ENCODE measurements at regions not wholly inside any gene's neighbourhood (a gene's known extent, or its start where the extent isn't known, plus 50 kb on each side); places are given as distances from the start of the nearest gene placed in this dataset.
"Not testable (repeated sequence)": the region's sequence is repeated elsewhere in the genome, so short reads cannot be mapped to it uniquely, and the experiment has no call there.

DNA sequence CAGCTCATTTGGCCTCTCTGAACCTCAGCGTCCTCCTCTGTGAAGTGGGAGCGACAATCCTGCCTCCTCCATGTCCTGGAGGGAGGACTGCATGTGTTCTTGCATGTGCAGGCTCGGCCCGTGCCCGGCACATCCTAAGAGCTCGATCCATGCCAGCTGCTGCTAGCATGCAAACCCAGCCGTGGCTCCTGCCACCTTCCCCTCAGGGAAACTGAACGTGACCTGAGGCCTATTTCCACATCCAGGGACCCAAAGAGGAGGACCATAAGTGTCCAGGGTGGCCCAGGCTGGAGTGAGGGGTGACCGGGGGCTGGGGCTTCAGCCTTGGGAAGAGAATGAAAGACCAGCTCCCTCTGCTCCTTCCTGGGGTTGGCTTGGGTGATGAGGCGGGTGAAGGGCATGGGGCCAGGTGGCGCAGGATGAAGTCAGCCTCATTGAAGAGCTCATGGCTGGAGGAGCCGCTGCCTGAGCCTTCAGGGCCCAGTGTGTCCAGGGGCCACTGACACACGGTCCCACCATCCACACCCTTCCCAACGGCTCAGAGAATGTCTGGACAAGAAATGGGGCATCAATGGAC lies 115.7 kb upstream of the AKAP13 start:
- not testable (repeated sequence) for DNase-seq (ENCODE audit: low read depth)

DNA sequence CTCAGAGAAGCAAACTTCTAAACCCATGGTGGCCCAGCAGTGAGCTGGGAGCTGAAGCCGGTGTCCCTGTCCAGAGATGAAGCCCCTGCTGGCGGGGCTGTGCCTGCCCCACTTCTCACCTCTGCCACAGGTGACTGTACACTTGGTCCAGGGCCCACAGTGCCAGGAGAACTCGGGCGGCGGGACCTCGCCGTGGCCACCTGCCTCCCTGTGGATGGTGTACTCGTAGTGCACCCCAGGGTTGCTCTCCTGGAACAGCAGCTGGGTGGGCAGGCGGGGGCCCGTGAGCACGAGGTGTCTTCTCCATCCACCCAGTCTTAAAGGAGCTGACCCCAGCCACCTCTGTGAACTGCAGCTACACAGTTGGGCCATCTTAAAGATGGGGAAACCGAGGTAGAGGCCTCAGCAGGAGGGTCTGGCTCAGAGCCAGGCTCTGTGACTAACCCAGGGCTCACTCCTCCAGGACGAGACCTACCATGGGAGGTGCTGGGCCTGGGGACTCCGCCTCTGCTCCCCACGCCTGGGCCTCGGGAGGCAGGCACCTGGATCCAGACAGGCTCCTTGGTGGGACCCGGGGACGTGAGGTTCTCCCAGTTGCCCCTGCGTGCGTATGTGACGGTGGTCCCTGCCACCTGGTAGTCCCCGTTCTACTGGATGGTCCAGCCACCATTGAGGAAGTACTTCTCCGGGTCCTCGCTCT lies 113.1 kb upstream of the AKAP13 start:
- not testable (repeated sequence) for DNase-seq (ENCODE audit: low read depth)

DNA sequence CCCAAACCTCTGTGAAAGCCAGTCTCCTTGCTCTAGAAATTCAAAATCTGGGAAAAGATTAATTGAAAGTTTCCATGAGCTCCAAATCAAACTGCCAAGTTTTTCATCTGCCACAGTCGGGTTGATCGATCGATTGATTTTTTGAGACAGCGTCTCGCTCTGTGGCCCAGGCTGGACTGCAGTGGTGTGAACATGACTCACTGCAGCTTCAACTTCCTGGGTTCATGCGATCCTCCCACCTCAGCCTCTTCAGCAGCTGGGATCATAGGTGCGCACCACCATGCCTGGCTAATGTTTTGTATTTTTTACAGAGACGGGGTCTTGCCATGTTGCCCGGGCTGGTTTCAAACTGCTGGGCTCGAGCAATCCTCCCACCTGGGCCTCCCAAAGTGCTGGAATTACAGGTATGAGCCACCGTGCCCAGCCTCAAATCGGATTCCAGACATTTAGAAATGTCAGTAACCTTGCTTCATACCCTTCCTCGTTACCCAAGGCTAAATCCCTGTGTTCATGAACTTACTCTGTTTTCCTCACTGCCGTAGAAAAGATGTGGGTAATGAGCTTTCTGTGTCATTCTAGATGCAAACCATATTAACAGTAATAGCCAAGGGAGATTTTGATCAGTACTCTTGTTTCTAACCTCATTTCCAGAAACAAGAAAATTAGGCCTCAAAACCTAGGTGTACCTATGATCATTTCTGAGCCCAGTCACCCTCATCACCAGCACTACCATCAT lies 105.9 kb upstream of the AKAP13 start:
- no peak for DNase-seq (ENCODE audit: low read depth)

GRCh38 chr15:85276508-85276907 lies 103.9 kb upstream of the AKAP13 start:
- no peak for DNase-seq (ENCODE audit: low read depth)

- peak; percentile 41 for DNase-seq (ENCODE audit: low read depth)
Measured at GRCh38 chr15:85276921-85277320, 103.5 kb upstream of the AKAP13 start.

DNA sequence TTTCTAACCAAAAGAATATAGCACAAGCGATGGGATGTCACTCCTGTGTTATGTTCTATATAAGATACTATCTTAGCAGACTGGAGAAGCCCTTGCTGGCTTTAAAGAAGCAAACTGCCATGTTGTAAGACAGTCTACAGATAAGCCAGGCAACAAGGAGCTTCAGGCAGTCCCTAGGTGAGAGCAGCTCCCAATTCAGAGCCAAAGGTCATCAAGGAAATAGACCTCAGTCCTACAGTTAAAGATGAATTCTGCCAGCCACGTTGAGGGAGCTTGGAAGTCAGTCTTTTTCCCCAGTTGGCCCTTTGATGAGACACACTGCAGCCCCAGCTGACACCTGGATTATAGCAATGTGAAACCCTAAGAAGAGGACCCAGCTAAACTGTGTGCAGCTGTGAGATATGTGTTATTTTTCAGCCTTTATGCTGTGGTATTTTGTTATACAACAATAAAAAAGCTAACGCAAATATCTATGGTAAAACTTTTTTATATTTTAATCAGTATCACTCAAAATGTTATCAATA lies 102.5 kb upstream of the AKAP13 start:
- DNase-seq (ENCODE audit: low read depth): no peak

- DNase-seq (ENCODE audit: low read depth): no peak
Measured at GRCh38 chr15:85280203-85280602, 100.2 kb upstream of the AKAP13 start.

GRCh38 chr15:85281293-85281882 lies 99.0 kb upstream of the AKAP13 start:
- DNase-seq (ENCODE audit: low read depth): no peak

GRCh38 chr15:85282504-85283115 lies 97.8 kb upstream of the AKAP13 start:
- peak; percentile 67 for DNase-seq (ENCODE audit: low read depth)

GRCh38 chr15:85283815-85284214 lies 96.6 kb upstream of the AKAP13 start:
- DNase-seq (ENCODE audit: low read depth): not testable (repeated sequence)

- DNase-seq (ENCODE audit: low read depth): no peak
Measured at GRCh38 chr15:85284497-85284896, 95.9 kb upstream of the AKAP13 start.

DNA sequence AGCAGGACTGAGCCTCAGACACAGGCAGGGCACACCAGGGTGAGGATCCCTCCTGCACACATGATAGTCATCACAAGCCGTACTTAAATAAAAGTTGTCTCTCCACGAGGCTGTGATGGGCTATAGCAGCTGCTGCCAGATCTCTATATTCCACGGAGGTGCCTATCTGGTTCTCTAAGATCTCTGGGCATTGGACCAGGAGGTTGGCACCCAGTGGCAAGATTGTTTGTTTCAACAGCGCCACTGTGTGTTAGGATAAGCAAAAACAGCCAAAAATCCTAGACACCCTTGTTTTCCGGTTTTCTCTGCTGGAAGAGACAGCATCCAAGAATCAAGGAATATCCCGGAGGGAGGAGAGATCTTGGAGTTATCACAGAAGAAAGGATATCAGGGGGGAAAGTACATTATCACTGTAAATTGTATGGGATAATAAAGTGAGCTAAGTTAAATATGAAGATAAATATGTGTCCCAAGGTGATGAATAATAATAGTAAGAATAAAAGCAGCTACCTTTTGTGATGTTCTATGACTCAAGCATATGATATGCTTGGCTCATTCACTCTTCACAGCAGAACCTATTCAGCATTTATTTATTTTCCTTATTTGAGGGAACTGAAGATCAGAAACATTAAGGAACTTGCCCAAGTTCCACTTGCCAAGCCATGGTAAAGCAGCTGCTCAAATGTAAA lies 90.6 kb upstream of the AKAP13 start:
- peak; percentile 48 for DNase-seq (ENCODE audit: low read depth)

DNA sequence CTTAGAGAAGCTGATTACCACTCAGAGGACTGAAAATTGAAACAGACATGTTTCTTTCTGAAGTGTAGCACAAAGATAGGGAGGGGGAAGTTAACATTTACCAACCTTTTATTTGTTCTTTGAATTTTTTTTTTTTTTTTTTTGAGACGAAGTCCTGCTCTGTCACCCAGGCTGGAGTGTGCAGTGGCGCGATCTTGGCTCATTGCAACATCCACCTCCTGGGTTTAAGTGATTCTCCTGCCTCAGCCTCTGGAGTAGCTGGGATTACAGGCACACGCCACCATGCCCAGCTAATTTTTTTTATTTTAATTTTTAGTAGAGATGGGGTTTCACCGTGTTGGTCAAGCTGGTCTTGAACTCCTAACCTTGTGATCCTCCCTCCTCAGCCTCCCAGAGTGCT lies 87.8 kb upstream of the AKAP13 start:
- DNase-seq (ENCODE audit: low read depth): not testable (repeated sequence)

DNA sequence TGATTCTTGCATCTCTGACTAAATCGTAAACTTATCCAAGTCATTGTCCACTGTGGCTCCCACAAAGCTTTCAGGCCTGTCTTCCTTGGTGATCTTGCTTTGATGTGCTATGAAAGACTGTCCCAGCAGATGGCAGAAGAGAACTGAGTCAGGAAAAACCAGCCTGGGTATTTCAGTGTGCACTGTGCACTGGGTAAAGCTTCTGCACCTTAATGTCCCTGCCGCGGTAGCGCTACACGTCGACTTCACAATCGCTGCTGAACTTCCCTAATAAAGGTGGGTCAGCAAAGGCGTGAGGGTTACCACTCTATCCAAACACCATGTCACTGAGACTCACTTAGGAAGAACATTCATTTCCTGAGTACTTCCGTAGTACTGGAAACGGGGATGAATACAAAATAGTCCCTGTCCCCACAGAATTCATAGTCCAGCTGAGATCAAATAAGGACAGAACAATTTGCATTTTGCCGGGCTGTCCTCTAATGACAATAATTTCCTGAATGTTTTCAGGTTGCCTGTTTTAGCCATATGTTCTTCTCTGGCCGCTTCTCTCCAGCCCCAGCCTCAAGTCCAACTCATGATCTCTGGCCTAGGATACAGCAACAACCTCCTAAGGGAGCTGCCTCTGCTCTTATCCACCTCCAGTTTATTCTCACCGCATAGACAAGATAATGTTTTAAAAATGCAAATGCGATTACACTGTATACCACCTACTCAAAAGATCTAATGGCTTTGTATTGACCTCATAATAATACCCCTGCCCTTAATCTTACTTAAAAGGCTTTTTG lies 83.6 kb upstream of the AKAP13 start:
- DNase-seq (ENCODE audit: low read depth): peak; percentile 72

- no peak for DNase-seq (ENCODE audit: low read depth)
Measured at GRCh38 chr15:85297537-85297936, 82.9 kb upstream of the AKAP13 start.

DNA sequence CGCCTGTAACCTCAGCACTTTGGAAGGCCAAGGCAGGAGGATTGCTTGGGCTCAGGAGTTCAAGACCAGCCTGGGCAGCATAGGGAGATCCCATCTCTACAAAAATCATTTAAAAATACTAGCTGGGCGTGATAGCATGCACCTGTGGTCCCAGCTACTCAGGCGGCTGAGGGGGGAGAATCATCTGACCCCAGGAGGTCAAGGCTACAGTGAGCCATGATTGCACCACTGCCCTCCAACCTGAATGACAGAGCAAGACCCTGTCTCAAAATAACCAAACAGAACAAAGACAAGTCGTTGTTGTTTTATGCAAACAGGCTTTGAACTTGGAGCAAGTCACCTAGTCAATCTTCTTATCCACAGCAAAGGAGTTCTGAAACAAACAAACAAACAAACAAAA lies 82.0 kb upstream of the AKAP13 start:
- DNase-seq (ENCODE audit: low read depth): no peak

DNA sequence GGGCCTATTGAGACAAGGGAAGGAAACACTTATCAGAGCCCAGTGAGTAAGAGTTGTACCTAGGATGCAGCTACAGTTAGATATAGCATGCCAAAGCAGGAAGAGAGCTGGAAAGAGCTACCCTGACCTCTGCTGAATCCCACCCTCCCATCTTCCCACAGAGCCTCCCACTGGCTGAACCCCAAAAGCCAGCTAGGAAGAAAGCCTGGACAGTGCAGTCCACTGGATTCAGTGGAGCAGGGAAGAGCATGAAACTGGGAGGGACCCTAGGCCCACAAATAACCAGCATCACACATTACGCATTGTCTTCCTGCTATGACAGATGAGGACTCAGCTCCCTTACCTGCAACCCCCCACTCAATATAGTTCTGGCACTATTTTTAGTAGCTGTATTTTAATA lies 81.5 kb upstream of the AKAP13 start:
- DNase-seq (ENCODE audit: low read depth): no peak

DNA sequence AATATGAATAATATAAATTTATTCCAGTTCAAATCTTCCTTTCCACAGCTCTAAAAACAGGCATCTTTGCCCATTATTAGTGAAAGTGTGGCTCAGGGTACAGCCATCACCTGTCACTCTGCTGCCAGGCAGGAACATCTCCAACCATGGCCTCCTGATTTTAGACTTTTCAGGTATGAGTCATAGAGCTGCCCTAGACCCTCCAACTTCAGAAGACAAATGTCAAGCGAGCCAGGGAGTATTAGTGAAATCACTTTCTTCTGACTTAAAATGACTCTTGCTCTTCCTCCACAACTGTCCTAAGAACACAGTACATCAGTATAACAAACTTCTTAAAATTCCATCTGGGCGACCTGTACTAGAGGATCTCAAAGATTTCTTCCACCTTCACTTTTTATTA lies 78.1 kb upstream of the AKAP13 start:
- DNase-seq (ENCODE audit: low read depth): no peak

GRCh38 chr15:85305050-85305449 lies 75.4 kb upstream of the AKAP13 start:
- no peak for DNase-seq (ENCODE audit: low read depth)

DNA sequence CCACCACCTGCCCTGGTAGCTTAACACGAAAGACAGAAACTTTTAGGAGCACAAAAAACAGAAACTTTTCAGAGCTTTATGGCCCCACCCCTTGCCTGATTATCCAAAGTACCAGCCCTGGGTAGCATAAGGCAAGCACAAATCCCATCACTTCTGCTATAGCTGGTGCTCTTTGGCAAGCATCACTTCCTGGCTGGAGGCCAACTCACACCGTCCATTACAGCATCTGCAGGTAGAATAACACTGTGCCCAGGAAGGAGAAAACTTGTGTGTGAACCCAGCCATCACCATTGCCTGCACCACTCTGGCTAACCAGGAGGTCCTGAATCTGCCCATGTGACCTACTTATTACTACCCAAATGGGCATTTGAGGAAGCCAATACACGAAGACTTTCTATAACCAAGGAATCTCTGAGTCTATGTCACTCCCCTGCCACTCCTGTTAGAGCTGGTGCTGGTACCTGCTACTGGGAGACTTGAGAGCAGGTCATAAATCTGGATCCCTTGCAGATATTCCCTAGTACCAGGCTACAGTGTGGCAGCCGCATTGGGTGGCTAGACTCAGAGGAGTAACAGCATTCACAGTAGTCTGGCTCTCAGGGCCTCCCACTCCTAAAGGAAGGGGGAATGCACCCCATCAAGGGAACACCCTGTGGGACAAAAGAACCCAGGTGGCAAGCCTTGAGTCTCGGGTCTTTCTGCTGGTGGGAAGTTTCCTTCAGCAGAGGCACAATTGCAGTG lies 73.3 kb upstream of the AKAP13 start:
- no peak for DNase-seq (ENCODE audit: low read depth)
